HG03060 (cell line): ENCODE measurements at regions not wholly inside any gene's neighbourhood (a gene's known extent, or its start where the extent isn't known, plus 50 kb on each side); places are given as distances from the start of the nearest gene placed in this dataset.
"Not testable (repeated sequence)": the region's sequence is repeated elsewhere in the genome, so short reads cannot be mapped to it uniquely, and the experiment has no call there.

Source experiments
- ATAC-seq: cut with Tn5 transposase; IDR thresholded peaks from one replicate; pipeline ENCODE4 v1.9.1; 2021; ENCODE audit warnings: low read depth, moderate number of reproducible peaks; ENCODE audit not compliant: unreplicated experiment

DNA sequence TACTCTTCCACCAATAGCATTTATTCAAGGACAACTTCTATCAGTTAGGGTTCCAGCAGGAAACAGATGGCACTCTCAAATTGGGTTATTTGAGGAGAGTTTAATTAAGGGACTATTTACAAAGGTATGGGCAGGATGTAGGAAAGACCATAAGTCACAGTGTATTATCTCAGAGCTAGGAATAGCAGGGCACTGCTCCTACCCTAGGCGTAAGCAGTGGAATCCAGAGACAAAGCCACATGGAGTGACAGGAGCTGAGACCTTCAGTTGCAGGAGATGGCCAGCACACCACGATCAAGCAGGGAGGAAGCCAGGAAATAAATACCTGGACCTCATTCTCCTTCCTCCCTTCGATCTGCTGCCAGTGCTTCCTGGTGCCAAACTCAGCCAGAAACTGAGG lies 274.9 kb upstream of the SLC30A5 start:
- ATAC-seq, result no peak

DNA sequence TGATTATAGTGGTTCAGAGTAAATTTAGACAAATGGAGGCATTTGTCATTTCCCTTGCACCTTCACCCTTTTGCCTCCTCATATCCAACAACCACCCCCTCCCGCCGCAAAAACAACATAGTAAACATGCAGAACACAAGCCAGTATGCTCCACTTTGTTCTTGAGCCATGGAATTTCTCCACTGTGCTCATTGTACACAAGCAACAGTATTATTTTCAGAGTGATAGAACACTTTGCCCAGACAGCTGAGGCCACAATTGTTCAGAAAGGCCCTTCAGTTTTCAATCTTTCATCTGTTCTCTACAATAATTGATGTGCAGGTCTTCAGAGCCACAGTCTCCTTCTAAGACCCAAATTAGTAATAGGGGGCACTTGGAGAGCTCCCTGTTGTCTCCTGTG lies 272.8 kb upstream of the SLC30A5 start:
- ATAC-seq, result no peak

DNA sequence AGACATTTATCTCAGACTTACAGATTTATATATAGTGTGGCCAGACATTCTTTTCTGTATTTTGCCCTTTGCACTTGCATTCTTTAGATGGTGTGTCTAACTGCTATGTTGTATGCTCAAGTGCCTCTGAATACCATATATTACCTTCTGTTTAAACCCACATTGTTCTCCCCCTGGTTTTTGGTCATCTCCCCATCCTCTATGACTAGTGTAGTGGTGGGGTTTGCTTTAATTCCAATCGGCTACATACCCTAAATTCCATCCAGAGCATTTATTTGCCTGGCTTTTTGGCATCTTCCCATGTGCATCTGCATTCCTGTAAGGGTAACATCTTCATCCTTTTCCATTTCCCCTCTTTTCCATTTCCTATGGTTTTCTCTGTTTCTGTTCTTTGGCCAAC lies 271.0 kb upstream of the SLC30A5 start:
- no peak for ATAC-seq

DNA sequence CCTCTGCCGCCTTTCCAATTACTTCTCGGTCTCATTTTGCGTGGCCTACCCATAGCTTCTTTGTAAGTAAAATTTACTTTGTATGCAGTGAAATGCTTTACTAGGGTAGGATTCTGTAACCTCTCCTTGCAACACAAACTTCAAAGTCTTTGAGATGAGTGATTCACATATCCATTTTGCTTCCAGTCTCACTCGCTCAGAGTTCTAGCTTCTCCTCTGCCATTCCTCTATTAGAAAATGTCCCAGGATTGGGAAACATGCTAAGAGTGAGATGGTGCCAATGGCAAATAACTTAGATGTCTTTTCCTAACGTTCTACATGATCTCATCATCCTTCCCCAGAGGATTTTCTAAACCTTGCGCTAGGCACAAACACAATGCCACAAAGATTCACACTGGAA lies 270.5 kb upstream of the SLC30A5 start:
- ATAC-seq, result no peak

DNA sequence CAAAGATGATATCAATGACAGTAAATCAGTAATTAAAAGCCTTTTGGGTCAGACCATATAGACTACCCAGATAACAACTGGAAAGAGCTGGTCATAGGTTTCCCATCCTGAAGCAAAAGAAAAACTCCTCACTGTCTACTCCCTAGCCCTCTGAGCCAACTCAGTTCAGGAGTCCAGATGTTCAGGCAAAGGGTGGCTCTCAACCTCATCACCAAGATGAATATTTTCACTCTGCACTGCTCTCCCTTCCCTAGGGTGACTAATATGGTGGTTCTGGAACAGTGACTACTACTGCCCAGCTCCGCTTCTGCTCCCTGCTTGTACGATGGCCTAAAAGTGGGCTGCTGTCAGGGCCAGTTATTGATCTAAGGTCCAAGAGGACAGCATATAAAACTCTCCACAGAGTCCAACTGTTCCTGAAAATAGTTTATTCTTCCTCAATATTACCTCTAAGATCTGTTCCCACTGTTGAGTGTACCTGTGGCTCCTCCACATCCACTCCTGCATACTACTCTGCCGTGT lies 263.4 kb upstream of the SLC30A5 start:
- no peak for ATAC-seq

DNA sequence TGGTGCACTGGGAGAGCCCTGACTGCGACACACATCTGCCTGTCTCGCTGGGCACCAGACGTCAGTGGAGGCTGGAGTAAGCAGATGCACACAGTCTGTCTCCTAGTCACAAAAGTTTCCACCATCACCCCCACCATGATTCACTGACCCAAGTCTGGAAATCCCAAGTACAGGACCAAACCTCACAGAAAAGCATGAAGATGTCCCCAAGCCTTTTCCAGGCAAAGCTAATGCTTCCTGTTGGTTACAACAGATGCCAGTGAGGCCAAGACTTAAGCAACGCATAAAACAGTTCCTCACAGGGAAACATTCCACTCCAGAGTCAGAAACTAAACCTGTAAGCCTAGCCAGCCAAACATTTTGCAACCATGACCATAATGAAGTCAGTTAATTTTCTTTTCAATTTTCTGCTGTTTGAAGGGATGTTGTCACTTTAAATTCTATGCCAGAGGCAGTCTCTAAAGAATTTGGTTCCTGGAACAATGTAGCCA lies 259.3 kb upstream of the SLC30A5 start:
- ATAC-seq, result no peak

DNA sequence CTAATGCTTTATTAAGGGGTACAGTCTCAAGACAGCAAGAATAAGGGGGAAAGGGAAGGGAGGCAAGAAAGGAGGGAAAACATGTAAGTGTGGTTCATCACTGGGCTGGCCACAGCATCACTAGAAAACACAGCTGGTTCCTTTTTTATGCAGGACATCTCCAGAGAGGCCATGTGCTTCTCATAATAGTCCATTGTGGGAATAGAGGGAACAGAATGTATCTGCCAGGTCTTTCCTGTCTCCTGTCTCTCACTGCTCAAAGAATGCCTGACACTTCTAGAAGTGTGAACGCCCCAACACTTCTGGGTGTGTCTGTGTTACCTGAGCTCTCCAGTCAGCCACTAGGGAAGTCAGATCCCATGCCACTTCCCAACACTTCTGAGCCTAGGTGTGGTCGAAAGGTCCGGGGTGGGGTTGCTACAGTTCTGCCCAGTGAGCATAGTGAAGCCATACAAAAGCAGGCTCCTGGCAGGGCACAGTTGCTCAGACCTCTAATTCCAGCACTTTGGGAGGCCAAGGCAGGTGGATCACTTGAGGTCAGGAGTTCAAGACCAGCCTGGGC lies 255.6 kb upstream of the SLC30A5 start:
- no peak for ATAC-seq

DNA sequence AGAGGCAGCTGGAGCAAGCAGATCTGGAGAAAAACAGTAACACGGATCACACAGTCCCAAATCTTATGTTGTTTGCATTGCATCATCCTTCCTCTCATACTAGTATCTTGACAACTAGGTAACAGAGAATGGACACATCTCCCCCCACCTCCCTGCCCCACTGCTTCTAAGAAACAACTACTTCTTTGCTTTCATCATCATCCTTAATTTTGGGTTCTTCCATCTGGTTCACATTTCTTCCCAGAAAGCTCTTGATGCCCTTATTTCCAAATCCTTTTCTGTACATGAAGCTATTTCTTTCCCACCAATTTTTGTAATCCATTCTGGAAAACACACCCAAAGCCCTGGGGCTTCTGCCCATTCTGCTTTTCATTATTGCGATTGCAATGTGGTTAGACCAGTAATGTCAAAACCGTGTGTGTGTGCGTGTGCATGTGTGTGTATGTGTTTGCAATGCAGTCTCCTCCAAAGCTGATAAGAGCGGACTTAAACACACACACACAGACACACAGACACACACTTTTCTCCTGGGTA lies 254.7 kb upstream of the SLC30A5 start:
- ATAC-seq, result no peak

DNA sequence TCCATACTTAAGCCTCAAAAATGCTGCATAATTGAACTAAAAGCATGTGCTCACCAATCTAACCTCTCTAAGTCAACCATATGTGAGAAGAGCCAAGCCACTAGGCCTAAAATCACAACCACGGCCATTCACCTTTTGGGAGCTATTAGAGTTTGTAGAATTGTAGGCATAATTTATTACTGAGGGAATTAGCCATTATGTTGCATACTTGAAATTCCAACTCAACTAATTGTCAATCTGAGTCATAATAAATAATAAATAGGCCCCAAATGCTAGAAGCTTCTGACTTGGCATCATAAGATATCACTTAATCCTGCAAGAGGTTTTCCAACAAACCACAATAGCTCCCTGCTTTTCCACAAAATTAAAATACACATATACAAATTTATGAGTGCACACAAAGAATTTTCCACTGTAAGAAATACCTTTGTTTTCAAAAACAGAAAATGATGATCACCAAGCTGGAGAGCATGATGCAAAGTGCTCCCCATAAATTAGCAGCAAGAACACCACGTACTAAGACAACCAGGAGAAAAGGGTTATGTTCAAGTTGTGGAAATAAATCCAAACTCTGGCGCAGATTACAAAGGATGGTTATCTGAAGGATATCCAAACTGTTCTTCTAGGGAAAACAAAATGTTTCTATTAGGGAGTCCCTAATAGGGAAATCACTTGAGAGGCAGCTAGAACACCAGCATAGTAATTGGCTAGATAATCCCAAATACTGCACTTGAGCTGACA lies 250.0 kb upstream of the SLC30A5 start:
- ATAC-seq, result no peak

DNA sequence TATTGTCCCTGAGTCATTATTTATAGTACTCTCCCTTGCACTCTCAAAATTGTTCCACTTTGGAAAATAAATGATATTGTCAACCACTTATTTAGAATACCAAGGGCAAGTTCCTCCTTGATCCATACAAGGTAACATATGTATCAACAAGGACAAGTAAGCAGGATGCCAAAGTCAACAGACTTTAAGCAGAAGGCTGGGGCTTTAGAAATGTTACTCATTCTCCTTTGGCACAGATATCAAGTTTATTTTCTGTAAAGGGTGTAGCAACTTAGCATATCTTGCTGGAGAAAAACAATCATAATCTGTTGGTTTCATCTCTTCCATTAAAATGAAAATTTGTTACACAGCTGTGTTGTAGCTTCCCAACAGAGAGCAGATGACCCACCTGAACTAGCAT lies 248.7 kb upstream of the SLC30A5 start:
- no peak for ATAC-seq

DNA sequence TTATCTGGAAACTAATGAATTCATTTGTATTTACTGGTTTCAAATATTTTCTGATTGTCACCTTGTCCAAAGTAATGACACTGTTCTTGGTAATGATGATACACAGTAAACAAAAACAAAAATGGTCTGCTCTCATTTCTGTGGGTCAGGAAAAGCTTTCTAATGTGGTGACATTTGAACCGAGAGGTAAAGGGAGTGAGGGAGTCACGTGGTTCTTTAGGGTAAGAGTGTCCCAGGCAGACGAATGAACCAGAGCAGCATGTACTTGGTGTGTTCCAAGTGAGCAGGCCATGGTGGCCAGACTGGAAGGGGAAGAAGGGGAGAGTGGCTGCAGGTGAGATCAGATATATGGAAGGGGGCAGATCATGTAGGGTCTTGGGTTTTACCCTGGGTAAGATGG lies 247.0 kb upstream of the SLC30A5 start:
- no peak for ATAC-seq

DNA sequence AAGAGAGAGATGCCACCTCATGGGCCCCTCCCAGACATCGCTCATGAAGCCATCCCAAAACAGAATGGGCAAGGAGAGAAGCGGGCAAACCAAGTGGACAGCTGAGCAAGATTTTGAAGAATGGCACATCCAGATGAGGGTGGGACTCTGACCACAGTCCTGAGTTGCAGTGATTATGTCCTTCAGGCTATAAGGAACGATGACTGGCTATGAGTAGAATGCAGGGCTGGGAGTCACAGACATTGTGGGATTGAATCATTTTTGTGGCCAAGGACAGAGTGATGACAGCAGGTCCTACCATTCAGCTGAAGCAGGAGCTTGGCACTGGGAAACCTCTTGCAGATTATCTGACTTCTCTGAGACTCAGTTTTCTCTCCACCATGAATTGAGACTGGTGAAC lies 245.7 kb upstream of the SLC30A5 start:
- no peak for ATAC-seq

DNA sequence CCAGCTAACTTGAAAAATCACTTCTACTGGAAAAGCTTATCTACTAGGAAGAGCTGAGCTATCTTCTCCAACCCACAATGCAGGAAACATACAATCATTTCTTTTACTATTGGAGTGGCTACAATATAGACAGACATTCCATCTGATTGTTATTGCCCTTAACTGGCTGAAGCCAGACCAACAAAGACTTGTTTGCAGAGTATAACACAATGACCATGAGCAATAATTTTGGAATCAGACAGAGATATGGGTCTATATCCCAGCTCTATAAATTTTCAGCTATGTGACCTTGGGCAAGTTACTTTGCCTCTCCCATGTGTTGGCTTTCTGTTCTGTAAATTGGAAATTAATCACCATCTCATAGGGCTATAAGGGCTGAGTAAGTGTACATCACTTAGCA lies 244.7 kb upstream of the SLC30A5 start:
- ATAC-seq, result no peak

DNA sequence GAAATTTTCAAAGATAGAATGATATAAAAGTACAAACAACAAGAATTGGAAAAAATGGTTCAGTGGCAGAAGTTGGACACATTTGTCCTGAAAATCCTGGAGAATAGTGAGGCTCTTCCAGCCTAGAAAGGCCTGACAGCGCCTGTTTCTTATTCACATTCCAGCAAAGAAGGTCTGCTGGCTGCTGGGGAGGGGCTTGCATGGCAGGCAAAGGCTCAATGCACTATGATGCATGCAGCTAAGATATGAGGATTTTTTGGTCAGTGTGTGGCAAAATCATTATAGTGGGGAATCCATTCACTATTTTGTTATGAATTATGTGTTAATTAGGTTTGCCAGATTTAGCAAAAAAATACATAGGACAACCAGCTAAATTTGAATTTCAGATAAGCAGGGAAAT lies 243.9 kb upstream of the SLC30A5 start:
- ATAC-seq, result no peak

DNA sequence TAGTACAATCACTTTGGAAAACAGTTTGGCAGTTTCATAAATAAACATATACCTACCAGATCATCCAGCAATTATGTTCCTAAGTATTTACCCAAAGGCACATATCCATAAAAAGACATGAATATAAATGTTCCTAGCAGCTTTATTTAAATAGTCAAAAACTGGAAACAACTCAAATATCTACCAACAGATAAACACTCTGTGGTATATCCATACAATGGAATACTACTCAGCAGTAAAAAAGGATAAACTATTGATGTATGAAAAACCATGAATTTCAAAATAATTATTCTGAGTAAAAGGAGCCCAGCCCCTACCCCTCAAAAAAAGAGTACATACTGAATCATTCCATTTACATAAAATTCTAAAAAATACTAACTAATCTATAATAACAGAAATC lies 232.7 kb upstream of the SLC30A5 start:
- no peak for ATAC-seq

DNA sequence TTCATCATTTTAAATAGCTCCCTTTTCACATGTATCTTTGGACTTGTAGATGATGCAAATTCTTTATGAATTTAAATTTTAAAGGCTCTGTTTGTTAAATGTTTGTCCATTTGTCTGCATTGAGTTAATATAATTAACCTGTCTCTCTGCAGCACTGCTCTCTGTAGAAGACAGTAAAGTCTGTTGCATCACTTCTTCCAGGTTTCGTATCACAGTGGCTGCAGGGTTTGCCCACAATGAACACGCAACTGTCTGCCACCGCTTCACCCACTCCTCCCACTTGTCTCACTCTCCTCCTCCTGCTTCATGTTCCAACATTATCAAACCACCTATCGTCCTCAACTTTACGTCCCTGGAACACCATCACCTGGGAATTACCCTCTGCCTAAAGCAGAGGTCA lies 231.3 kb upstream of the SLC30A5 start:
- no peak for ATAC-seq

DNA sequence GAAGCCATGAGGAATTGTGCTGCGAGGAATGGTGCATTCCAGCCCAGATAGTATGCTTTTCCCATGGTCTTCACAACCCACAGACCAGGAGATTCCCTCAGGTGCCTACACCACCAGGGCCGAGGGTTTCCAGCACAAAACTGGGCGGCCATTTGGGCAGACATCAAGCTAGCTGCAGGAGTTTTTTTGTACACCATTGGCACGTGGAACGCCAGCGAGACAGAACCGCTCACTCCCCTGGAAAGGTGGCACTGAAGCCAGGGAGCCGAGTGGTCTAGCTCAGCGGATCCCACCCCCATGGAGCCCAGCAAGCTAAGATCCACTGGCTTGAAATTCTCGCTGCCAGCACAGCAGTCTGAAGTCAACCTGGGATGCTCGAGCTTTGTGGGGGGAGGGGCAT lies 228.6 kb upstream of the SLC30A5 start:
- not testable (repeated sequence) for ATAC-seq

DNA sequence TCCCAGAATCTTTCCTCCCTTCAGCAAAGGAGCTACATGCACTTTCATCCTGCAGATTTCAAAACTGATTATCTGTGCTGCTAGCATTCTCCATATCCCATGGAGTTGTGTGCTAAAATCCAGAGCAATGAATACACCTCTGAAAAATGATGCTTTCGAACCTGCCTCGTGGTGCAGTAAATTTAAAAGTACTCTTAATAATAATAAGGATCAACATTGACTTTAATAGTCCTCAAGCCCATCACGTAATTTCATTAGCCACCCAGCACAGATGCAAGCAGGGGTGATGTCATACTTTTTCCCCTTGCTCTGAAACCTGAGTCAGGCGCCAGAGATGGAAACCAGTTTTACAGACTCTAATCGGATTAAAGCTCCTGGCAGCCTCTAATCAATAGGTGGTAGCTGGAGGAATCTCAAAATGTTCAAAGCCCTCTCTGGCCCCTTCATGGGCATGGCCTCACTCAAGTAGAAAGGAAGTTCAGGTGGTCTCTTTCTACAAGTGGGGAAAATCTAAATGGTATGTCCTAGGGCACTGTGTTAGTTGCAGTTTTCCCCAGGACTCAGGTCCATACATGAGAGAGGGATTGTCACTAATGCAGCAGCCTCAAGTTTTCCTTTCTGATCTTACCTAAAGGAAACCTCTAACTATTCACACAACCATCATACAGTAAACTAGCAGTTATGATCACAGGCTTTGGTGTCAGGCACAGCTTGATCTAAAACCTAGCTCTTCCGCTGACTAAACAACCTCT lies 221.6 kb upstream of the SLC30A5 start:
- no peak for ATAC-seq

DNA sequence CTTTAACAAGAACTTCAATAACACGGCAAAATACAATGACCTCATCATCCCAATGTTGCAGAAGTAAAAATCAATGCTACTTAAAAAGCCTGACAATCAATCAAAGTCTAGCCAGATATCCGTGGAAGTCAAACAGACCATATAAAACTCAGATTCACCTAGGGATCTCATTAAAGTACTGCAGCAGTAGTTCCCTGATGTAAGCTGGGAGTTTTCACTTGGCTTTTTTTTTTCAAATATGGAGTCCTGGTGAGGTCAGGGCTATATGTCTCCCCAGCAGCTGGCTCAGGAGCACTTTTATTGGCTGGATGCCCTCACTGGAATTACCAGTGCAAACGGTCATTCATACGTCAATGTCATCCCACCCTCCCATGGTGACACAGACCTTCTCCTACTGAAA lies 220.6 kb upstream of the SLC30A5 start:
- no peak for ATAC-seq

DNA sequence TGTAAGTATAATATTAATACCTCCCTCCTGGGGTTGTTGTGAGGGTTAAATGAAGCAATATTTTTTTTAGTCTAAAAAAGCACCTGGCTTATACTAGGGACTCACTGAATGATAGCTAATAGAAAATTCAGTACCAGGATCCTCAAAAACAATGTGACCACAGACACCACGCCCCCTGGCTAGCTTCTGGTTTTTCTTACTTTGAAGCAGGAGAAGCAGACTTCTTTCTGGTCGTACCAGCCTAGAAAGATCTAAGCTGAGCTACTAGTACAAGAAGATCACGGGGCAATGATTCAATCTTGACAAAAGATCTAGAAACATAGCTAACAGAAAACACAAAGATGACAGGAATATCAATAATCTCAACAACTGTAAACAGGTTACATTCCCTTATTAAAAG lies 218.5 kb upstream of the SLC30A5 start:
- no peak for ATAC-seq

DNA sequence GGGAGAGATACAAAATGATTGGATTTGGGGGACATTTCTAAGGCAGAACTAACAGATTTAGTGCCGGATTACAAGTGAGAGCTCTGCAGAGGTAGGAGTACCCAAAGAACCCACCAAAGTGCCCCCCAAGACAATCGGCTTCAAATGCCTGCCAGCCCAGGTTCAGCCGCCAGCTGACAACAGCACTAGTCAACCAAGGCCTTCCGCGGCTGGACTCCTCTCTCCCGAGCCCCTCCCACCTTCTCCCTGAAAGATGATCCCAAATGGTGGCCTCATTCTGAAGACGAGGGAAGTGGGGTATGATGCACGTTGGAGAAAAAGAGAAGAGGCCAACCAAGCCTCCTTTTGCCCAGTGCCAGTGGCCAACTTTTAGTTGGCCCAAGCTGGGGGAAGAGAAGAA lies 210.4 kb upstream of the SLC30A5 start:
- no peak for ATAC-seq
